ENCODE measurements at regions not wholly inside any gene's neighbourhood (a gene's known extent, or its start where the extent isn't known, plus 50 kb on each side); places are given as distances from the start of the nearest gene placed in this dataset.

- TF ChIP-seq CTCF (conservative IDR thresholded peaks at IDR 0.05; ENCODE audit: low read depth in 2 of 2) (no peak), POLR2AphosphoS5 (IDR thresholded peaks at IDR 0.05; ENCODE audit: low read depth) (no peak), CREB1 (CRISPR knock-in tag; IDR thresholded peaks at IDR 0.05; ENCODE audit: low read depth) (no peak), ETS1 (IDR thresholded peaks at IDR 0.05) (no peak), EZH2 (IDR thresholded peaks at IDR 0.05; ENCODE audit: low read depth, unreplicated experiment) (no peak), STAT1 (IDR thresholded peaks at IDR 0.05; ENCODE audit: unreplicated experiment) (no peak)
Measured at GRCh38 chr2:234344012-234344411, 152.9 kb downstream of the ARL4C start (continued).

- no peaks in the 10 kb centered on the region for H3K79me2 ChIP-seq (replicated peaks; ENCODE audit: insufficient read depth)
- H3K9me3 Mint-ChIP-seq = no peaks in the 10 kb centered on the region
- H3K4me3 ChIP-seq = no peak overlapping the region
- DNase-seq (ENCODE audit: low spot score) (no peak), ATAC-seq (no peak)
- no peaks in the 10 kb centered on the region for H3F3A ChIP-seq (replicated peaks; ENCODE audit: low read depth)
- no peak overlapping the region for H3K27ac Mint-ChIP-seq
- H3K27me3 ChIP-seq (ENCODE audit: insufficient read depth) = no peaks in the 10 kb centered on the region
- H3K4me2 ChIP-seq = no peak overlapping the region
- no peaks in the 10 kb centered on the region for H3K4me1 ChIP-seq (ENCODE audit: insufficient read depth)
- H3K27ac ChIP-seq (ENCODE audit: low read depth) = no peak overlapping the region
- no peak overlapping the region for H3K4me3 Mint-ChIP-seq
- H3K9me2 ChIP-seq (ENCODE audit: insufficient read depth) = peaks cover 5% of the 10 kb centered on the region; the same call in 1 of the 2 replicates
- H3K36me3 ChIP-seq (ENCODE audit: insufficient read depth) = no peaks in the 10 kb centered on the region
- H3K36me3 Mint-ChIP-seq (ENCODE audit: low read depth) = no peaks in the 10 kb centered on the region
- no peak overlapping the region for H2AFZ ChIP-seq
- no peaks in the 10 kb centered on the region for H4K20me1 ChIP-seq (replicated peaks; ENCODE audit: insufficient read depth)
- no peaks in the 10 kb centered on the region for H3K27me3 Mint-ChIP-seq (ENCODE audit: insufficient read depth, low read depth, poor library complexity)
- no peaks in the 10 kb centered on the region for H3K4me1 Mint-ChIP-seq
- TF ChIP-seq ZNF331 (CRISPR knock-in tag; IDR thresholded peaks at IDR 0.05; ENCODE audit: low read depth) (no peak), POLR2AphosphoS5 (IDR thresholded peaks at IDR 0.05; ENCODE audit: low read depth) (no peak), NANOG (IDR thresholded peaks at IDR 0.05; ENCODE audit: borderline replicate concordance) (no peak), STAT1 (IDR thresholded peaks at IDR 0.05; ENCODE audit: unreplicated experiment) (no peak), CREB1 (CRISPR knock-in tag; IDR thresholded peaks at IDR 0.05; ENCODE audit: low read depth) (no peak), EZH2phosphoT487 (IDR thresholded peaks at IDR 0.05; ENCODE audit: unreplicated experiment) (no peak), EZH2 (IDR thresholded peaks at IDR 0.05; ENCODE audit: low read depth, unreplicated experiment) (no peak), ZNF114 (CRISPR knock-in tag; IDR thresholded peaks at IDR 0.05) (no peak), ETS1 (IDR thresholded peaks at IDR 0.05) (no peak), ZNF462 (CRISPR knock-in tag; IDR thresholded peaks at IDR 0.05) (no peak)
Measured at GRCh38 chr2:234343372-234343771, 153.5 kb downstream of the ARL4C start.
